ENCODE measurements at regions not wholly inside any gene's neighbourhood (a gene's known extent, or its start where the extent isn't known, plus 50 kb on each side); places are given as distances from the start of the nearest gene placed in this dataset.

DNA sequence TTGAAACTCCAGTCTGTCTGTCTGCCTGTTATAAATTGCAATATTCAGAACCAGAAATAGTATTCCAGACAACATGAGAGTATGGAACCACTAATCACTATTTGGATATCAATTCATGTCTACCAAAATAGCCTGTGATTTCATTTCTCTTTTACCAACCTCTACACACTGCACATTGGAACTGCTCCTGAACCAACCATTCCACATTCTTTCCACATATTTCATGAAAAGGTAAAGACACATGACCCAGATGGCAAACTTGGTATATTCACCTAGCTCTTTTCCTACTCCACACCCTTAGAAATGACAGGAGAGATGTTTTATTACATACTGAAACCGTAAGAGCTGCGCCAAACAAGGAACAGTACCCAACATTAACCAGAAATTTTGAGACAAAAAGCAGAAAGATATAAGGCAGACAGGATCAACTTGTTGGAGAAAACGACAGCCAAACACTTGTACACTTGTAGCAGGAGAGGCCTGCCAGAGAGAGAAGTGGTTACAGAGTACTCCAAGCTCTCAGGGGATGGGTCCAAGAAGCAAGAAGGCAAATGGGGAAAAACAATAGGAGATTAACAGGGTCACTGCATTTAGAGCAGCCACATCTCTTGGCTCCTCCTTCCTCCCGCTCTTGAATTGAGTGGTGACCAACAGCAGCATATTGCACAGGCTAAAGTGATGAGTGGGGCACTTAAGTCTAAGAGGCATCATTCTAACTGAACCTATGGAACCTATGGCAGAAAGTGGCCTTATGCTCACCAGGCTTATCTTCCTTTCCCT lies 148.7 kb downstream of the SETD4 start:
- H2AFZ ChIP-seq (ENCODE audit: low read depth) = no peak overlapping the region
- CTCF ChIA-PET = no interaction called here

DNA sequence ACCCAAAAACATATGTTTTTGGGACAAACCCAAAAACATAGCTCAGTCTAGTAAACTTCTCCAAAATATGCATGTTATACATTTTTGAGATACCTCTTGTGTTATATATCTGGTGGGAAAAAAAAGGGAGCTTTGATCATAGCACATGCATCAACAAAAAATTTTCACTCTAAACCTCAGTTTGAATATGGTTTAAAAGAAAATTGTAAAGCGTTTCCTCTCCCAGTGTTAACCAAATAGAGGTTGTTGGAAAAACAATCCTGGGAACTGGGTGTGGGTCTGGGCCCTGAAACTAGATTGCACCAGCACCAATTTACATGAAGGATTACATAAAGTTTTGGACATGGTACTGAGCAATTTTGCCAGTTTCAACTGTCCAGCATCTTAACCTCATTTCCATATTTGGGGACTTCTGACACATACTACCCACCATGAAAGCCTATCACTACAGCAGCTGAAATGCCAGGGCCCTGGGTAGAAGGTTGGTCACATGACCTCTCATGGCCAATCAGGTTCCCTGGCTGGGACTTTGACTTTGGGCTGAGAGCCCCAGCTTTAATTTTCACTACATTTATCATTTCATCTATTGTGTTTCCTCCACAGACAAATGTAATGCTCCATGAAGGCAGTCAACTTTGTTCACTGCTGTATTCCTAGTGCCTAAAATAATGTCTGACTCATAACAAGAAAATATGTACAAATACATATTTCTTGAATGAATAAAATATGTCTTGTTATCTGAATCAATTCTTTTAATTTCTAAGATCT lies 150.7 kb downstream of the SETD4 start:
- Histone ChIP-seq H3F3A (replicated peaks; ENCODE audit: insufficient read depth) (no peaks in the 10 kb centered on the region), H3K27ac (ENCODE audit: low read depth in 2 of 2, low read length in 1 of 2) (no peak overlapping the region), H3K4me1 (ENCODE audit: control insufficient read depth in 1 of 2, insufficient read depth in 2 of 2, low read depth in 1 of 2, low read length in 1 of 2) (no peaks in the 10 kb centered on the region), H3K4me2 (no peak overlapping the region), H3K9me2 (0 out of 2 replicates have a peak, but pooled peaks cover 3% of the 10 kb centered on the region), H3K79me2 (ENCODE audit: insufficient read depth) (no peaks in the 10 kb centered on the region), H3K27me3 (ENCODE audit: insufficient read depth) (no peaks in the 10 kb centered on the region), H3K9me3 (0 out of 2 replicates have a peak, but pooled peaks cover 5% of the 10 kb centered on the region), H4K20me1 (ENCODE audit: insufficient read depth) (no peaks in the 10 kb centered on the region), H2AFZ (ENCODE audit: low read depth) (no peak overlapping the region), H3K9ac (no peak overlapping the region), H3K4me3 (ENCODE audit: low read depth in 2 of 2, low read length in 1 of 2) (no peak overlapping the region), H3K36me3 (replicated peaks in 1 of 2; ENCODE audit: control insufficient read depth in 1 of 2, insufficient read depth in 2 of 2, low read length in 1 of 2) (no peaks in the 10 kb centered on the region)
- TF ChIP-seq POLR2AphosphoS5 (IDR thresholded peaks at IDR 0.05; ENCODE audit: low read depth, low read length) (no peak), NRF1 (IDR thresholded peaks at IDR 0.05; ENCODE audit: low read depth, low read length) (no peak)
- POLR2A ChIA-PET = no interaction called here
- no peak for DNase-seq
- 26% methylated on average over 1 of the region's 1 CpG for WGBS (ENCODE audit: low lambda C conversion rate)
- CTCF ChIA-PET = interaction anchor here (0.7 to 1.0 kb wide), 2 partner anchors 17 to 1163 kb away, joined by 3 read pairs; no protein-coding TSS in a partner anchor

More for the DNA sequence above, 148.7 kb downstream of the SETD4 start:
- Histone ChIP-seq H3K27me3 (ENCODE audit: insufficient read depth) (no peaks in the 10 kb centered on the region), H3K9me2 (0 out of 2 replicates have a peak, but pooled peaks cover 3% of the 10 kb centered on the region), H3K79me2 (ENCODE audit: insufficient read depth) (no peaks in the 10 kb centered on the region), H3K9me3 (0 out of 2 replicates have a peak, but pooled peaks cover 5% of the 10 kb centered on the region), H3K4me2 (no peak overlapping the region), H3F3A (replicated peaks; ENCODE audit: insufficient read depth) (no peaks in the 10 kb centered on the region), H3K27ac (ENCODE audit: low read depth in 2 of 2, low read length in 1 of 2) (no peak overlapping the region), H3K4me3 (ENCODE audit: low read depth in 2 of 2, low read length in 1 of 2) (no peak overlapping the region), H4K20me1 (ENCODE audit: insufficient read depth) (no peaks in the 10 kb centered on the region), H3K4me1 (ENCODE audit: control insufficient read depth in 1 of 2, insufficient read depth in 2 of 2, low read depth in 1 of 2, low read length in 1 of 2) (no peaks in the 10 kb centered on the region), H3K36me3 (replicated peaks in 1 of 2; ENCODE audit: control insufficient read depth in 1 of 2, insufficient read depth in 2 of 2, low read length in 1 of 2) (no peaks in the 10 kb centered on the region), H3K9ac (no peak overlapping the region)
- DNase-seq = no peak
- 37% methylated on average over 4 of the region's 4 CpGs for WGBS (ENCODE audit: low lambda C conversion rate)
- no peak for TF ChIP-seq EZH2phosphoT487 (IDR thresholded peaks at IDR 0.05; ENCODE audit: borderline replicate concordance, low read depth)
- POLR2A ChIA-PET = no interaction called here

GRCh38 chr21:35908311-35909078 lies 151.8 kb downstream of the SETD4 start:
- ChIA-PET POLR2A (no interaction called here), CTCF (no interaction called here)
- H2AFZ ChIP-seq (ENCODE audit: low read depth) = no peak overlapping the region
- no peaks in the 10 kb centered on the region for H3F3A ChIP-seq (replicated peaks; ENCODE audit: insufficient read depth)
- no peaks in the 10 kb centered on the region for H3K36me3 ChIP-seq (replicated peaks in 1 of 2; ENCODE audit: control insufficient read depth in 1 of 2, insufficient read depth in 2 of 2, low read length in 1 of 2)
- DNase-seq = no peak
- 0 out of 2 replicates have a peak, but pooled peaks cover 5% of the 10 kb centered on the region for H3K9me3 ChIP-seq
- no peak overlapping the region for H3K27ac ChIP-seq (ENCODE audit: low read depth in 2 of 2, low read length in 1 of 2)
- WGBS (ENCODE audit: low lambda C conversion rate) = 68% methylated on average over 5 of the region's 5 CpGs
- no peaks in the 10 kb centered on the region for H3K27me3 ChIP-seq (ENCODE audit: insufficient read depth)
- H3K9me2 ChIP-seq = no peaks in the 10 kb centered on the region
- no peak overlapping the region for H3K9ac ChIP-seq
- no peaks in the 10 kb centered on the region for H3K4me1 ChIP-seq (ENCODE audit: control insufficient read depth in 1 of 2, insufficient read depth in 2 of 2, low read depth in 1 of 2, low read length in 1 of 2)
- no peak overlapping the region for H3K4me2 ChIP-seq
- no peaks in the 10 kb centered on the region for H3K79me2 ChIP-seq (ENCODE audit: insufficient read depth)
- H4K20me1 ChIP-seq (ENCODE audit: insufficient read depth) = no peaks in the 10 kb centered on the region
- no peak overlapping the region for H3K4me3 ChIP-seq (ENCODE audit: low read depth in 2 of 2, low read length in 1 of 2)
- TF ChIP-seq ZBTB33 (IDR thresholded peaks at IDR 0.05; ENCODE audit: borderline replicate concordance, low read depth) (no peak), IRF3 (IDR thresholded peaks at IDR 0.05; ENCODE audit: low read depth, low read length) (no peak), USF1 (IDR thresholded peaks at IDR 0.05; ENCODE audit: borderline replicate concordance, low read depth) (no peak), RAD21 (IDR thresholded peaks at IDR 0.05; ENCODE audit: low read length) (no peak), TEAD4 (IDR thresholded peaks at IDR 0.05; ENCODE audit: borderline replicate concordance, insufficient read depth) (no peak), TCF12 (IDR thresholded peaks at IDR 0.05) (no peak), MEF2A (IDR thresholded peaks at IDR 0.05; ENCODE audit: borderline replicate concordance, low read depth) (no peak), TAF1 (IDR thresholded peaks at IDR 0.05; ENCODE audit: borderline replicate concordance, low read depth, low read length) (no peak)
- TF ChIP-seq, protein P1, sequence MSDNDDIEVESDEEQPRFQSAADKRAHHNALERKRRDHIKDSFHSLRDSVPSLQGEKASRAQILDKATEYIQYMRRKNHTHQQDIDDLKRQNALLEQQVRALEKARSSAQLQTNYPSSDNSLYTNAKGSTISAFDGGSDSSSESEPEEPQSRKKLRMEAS (IDR thresholded peaks at IDR 0.05; ENCODE audit: low read depth) = no peak

Data from SK-N-SH (cell line).